B cell (primary cell): ENCODE measurements at regions not wholly inside any gene's neighbourhood (a gene's known extent, or its start where the extent isn't known, plus 50 kb on each side); places are given as distances from the start of the nearest gene placed in this dataset.

ENCODE experiments used
- ATAC-seq: fragments of 200-7000 bp; cut with Tn5 transposase; one replicate; pipeline ENCODE4 v1.10.0; 2021; ENCODE audit warnings: low read depth, mild to moderate bottlenecking, moderate number of reproducible peaks, moderate library complexity
- CTCF ChIA-PET: fragments of 350-600 bp; sonication (Branson Sonifier 250); formaldehyde crosslinking; loops from one replicate; lab custom pipeline; 2021; ENCODE audit warnings: antibody characterized with exemption, inconsistent platforms; lab: Charles Lee
- POLR2A ChIA-PET: fragments of 350-600 bp; sonication (Branson Sonifier 250); formaldehyde crosslinking; loops from one replicate; lab custom pipeline; 2021; ENCODE audit warnings: antibody characterized with exemption; lab: Charles Lee
- DNase-seq: peaks from one replicate; pipeline ENCODE4 v3.0.0; 2013
- H2AFZ ChIP-seq: 2 replicates; pipeline ENCODE4 v1.6.1; 2012; ENCODE audit warnings: mild to moderate bottlenecking, low read depth, low read length; ENCODE audit not compliant: insufficient read depth, poor library complexity, severe bottlenecking
- H3K27ac ChIP-seq, 2 donors: 1 replicate in 1 of 2; 2 replicates in 1 of 2; pipeline ENCODE4 v1.5.1; 2012 to 2013; ENCODE audit warnings: low read length in 2 of 2, mild to moderate bottlenecking in 2 of 2, moderate library complexity in 1 of 2
- H3K27me3 ChIP-seq, 4 experiments: fragments of 200-600 bp in 1 of 4; sonication (generic) in 1 of 4; replicated peaks in 1 of 4; 1 replicate in 2 of 4; 2 replicates in 2 of 4; pipeline versions ENCODE4 v1.6.1 to v1.7.0; 2013 to 2016; ENCODE audit warnings: low read length in 3 of 4, mild to moderate bottlenecking in 2 of 4, mixed read lengths in 1 of 4, moderate library complexity in 1 of 4; ENCODE audit not compliant: insufficient read depth in 4 of 4, control insufficient read depth in 3 of 4; ENCODE audit errors: control extremely low read depth in 1 of 4
- H3K36me3 ChIP-seq, 2 experiments: replicated peaks in 1 of 2; 1 replicate in 1 of 2; 2 replicates in 1 of 2; pipeline versions ENCODE4 v1.6.1 to v1.7.1; 2013; ENCODE audit warnings: low read length in 1 of 2; ENCODE audit not compliant: insufficient read depth in 2 of 2, control insufficient read depth in 1 of 2; ENCODE audit errors: control extremely low read depth in 1 of 2, extremely low read depth in 1 of 2
- H3K4me1 ChIP-seq, 2 donors: fragments of 200-600 bp in 1 of 2; sonication (generic) in 1 of 2; 1 replicate in 1 of 2; 2 replicates in 1 of 2; pipeline versions ENCODE4 v1.5.1 to v1.6.1; 2013 to 2017; ENCODE audit warnings: low read length in 2 of 2; ENCODE audit not compliant: control insufficient read depth in 2 of 2, insufficient read depth in 2 of 2
- H3K4me2 ChIP-seq: replicated peaks from 2 replicates; pipeline ENCODE3; 2012; ENCODE audit warnings: mild to moderate bottlenecking, low read depth, low read length; ENCODE audit not compliant: poor library complexity, severe bottlenecking
- H3K4me3 ChIP-seq, 5 experiments: fragments of 200-600 bp in 1 of 5; sonication (generic) in 1 of 5; 1 replicate in 3 of 5; 2 replicates in 2 of 5; pipeline versions ENCODE4 v1.5.1 to v1.7.0; 2011 to 2016; ENCODE audit warnings: low read length in 4 of 5, mild to moderate bottlenecking in 4 of 5, low read depth in 2 of 5, control low read depth in 1 of 5, moderate library complexity in 1 of 5; ENCODE audit not compliant: insufficient read depth in 1 of 5; ENCODE audit errors: control extremely low read depth in 1 of 5, extremely low read depth in 1 of 5
- H3K79me2 ChIP-seq: fragments of 200-600 bp; sonication (generic); one replicate; pipeline ENCODE4 v1.6.0; 2016; ENCODE audit warnings: low read length; ENCODE audit not compliant: control insufficient read depth, insufficient read depth
- H3K9ac ChIP-seq: fragments of 200-600 bp; sonication (generic); 2 replicates; pipeline ENCODE4 v1.6.1; 2017; ENCODE audit warnings: mild to moderate bottlenecking, low read length, moderate library complexity
- H3K9me3 ChIP-seq, 3 donors: one replicate each; pipeline versions ENCODE4 v1.6.1 to v1.7.1; 2013; ENCODE audit warnings: low read length in 2 of 3; ENCODE audit not compliant: control insufficient read depth in 2 of 3, insufficient read depth in 1 of 3; ENCODE audit errors: control extremely low read depth in 1 of 3
- H4K20me1 ChIP-seq: 2 replicates; pipeline ENCODE4 v1.6.0; 2012; ENCODE audit warnings: mild to moderate bottlenecking, low read length; ENCODE audit not compliant: insufficient read depth, control insufficient read depth, poor library complexity, severe bottlenecking
- H3K27ac Mint-ChIP-seq: one replicate; pipeline ENCODE4 v1.8.0; 2021; ENCODE audit warnings: mixed read lengths
- H3K27me3 Mint-ChIP-seq: one replicate; pipeline ENCODE4 v1.8.0; 2021; ENCODE audit warnings: mixed read lengths
- H3K4me1 Mint-ChIP-seq: one replicate; pipeline ENCODE4 v1.8.0; 2021; ENCODE audit warnings: mixed read lengths
- H3K4me3 Mint-ChIP-seq: one replicate; pipeline ENCODE4 v1.8.0; 2021; ENCODE audit warnings: mixed read lengths
- H3K9me3 Mint-ChIP-seq: one replicate; pipeline ENCODE4 v1.8.0; 2022; ENCODE audit warnings: mixed read lengths; ENCODE audit not compliant: insufficient read depth
- EZH2 ChIP-seq: IDR thresholded peaks from 2 replicates; pipeline ENCODE4 v1.6.1; 2012; ENCODE audit warnings: borderline replicate concordance, low read depth, mild to moderate bottlenecking, moderate library complexity, low read length; ENCODE audit not compliant: insufficient read depth, poor library complexity, severe bottlenecking
- WGBS: methylation state at CpG from one replicate; pipeline ENCODE4 v1.1.5; 2013; ENCODE audit warnings: missing lambda C conversion rate; ENCODE audit not compliant: insufficient coverage; 5-methylcytosine and 5-hydroxymethylcytosine counted together
- intact Hi-C: fragments of 100-400 bp; cut with micrococcal nuclease; formaldehyde crosslinking; loops from one replicate; pipeline ENCODE4 v1.10.0; 2022
- TF ChIP-seq, protein P1 (sequence below): fragments of 200-600 bp; IDR thresholded peaks from one replicate; pipeline ENCODE4 v1.8.0; 2022; ENCODE audit warnings: antibody characterized with exemption, mild to moderate bottlenecking

GRCh38 chrY:21103885-21104284 lies 348.0 kb downstream of the RPS4Y2 start:
- Histone ChIP-seq H3K9ac (no peak overlapping the region), H3K4me3 (no peak overlapping the region), H3K4me2 (no peak overlapping the region), H3K36me3 (no peaks in the 10 kb centered on the region), H2AFZ (no peak overlapping the region), H3K9me3 (no peaks in the 10 kb centered on the region), H3K4me1 (no peaks in the 10 kb centered on the region), H3K27ac (no peak overlapping the region), H4K20me1 (no peaks in the 10 kb centered on the region), H3K79me2 (no peaks in the 10 kb centered on the region), H3K27me3 (no peaks in the 10 kb centered on the region)
- H3K9me3 Mint-ChIP-seq: no peaks in the 10 kb centered on the region
- peaks cover 9% of the 10 kb centered on the region for H3K4me1 Mint-ChIP-seq
- no peak overlapping the region for H3K4me3 Mint-ChIP-seq
- intact Hi-C loops: no loop called here
- no peak for ATAC-seq
- no CpG with 5 or more reads among the region's 2 CpGs for WGBS
- POLR2A ChIA-PET: no interaction called here
- TF ChIP-seq, protein P1, sequence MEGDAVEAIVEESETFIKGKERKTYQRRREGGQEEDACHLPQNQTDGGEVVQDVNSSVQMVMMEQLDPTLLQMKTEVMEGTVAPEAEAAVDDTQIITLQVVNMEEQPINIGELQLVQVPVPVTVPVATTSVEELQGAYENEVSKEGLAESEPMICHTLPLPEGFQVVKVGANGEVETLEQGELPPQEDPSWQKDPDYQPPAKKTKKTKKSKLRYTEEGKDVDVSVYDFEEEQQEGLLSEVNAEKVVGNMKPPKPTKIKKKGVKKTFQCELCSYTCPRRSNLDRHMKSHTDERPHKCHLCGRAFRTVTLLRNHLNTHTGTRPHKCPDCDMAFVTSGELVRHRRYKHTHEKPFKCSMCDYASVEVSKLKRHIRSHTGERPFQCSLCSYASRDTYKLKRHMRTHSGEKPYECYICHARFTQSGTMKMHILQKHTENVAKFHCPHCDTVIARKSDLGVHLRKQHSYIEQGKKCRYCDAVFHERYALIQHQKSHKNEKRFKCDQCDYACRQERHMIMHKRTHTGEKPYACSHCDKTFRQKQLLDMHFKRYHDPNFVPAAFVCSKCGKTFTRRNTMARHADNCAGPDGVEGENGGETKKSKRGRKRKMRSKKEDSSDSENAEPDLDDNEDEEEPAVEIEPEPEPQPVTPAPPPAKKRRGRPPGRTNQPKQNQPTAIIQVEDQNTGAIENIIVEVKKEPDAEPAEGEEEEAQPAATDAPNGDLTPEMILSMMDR: no peak
- TF ChIP-seq EZH2: no peak
- DNase-seq: no peak
- no peak overlapping the region for H3K27ac Mint-ChIP-seq
- CTCF ChIA-PET: no interaction called here
- no peaks in the 10 kb centered on the region for H3K27me3 Mint-ChIP-seq

GRCh38 chrY:21105529-21105928 lies 349.6 kb downstream of the RPS4Y2 start:
- no peak for DNase-seq
- Mint-ChIP-seq H3K4me3 (no peak overlapping the region), H3K27ac (no peak overlapping the region), H3K4me1 (peaks cover 10% of the 10 kb centered on the region), H3K27me3 (no peaks in the 10 kb centered on the region), H3K9me3 (no peaks in the 10 kb centered on the region)
- H3K9ac ChIP-seq: no peak overlapping the region
- POLR2A ChIA-PET: interaction anchor here (1.0 kb wide), 1 partner anchor 18 kb away, joined by 3 read pairs; no protein-coding TSS in a partner anchor
- H3K4me1 ChIP-seq: no peaks in the 10 kb centered on the region
- no peaks in the 10 kb centered on the region for H3K79me2 ChIP-seq
- no peak for ATAC-seq
- no peak overlapping the region for H3K4me3 ChIP-seq
- no peaks in the 10 kb centered on the region for H3K9me3 ChIP-seq
- no peaks in the 10 kb centered on the region for H3K27me3 ChIP-seq
- H3K27ac ChIP-seq: no peak overlapping the region
- intact Hi-C loops: no loop called here
- TF ChIP-seq, protein P1: no peak
- TF ChIP-seq EZH2: no peak
- H4K20me1 ChIP-seq: no peaks in the 10 kb centered on the region
- H2AFZ ChIP-seq: no peak overlapping the region
- CTCF ChIA-PET: no interaction called here
- H3K4me2 ChIP-seq: no peak overlapping the region
- H3K36me3 ChIP-seq: no peaks in the 10 kb centered on the region
- WGBS: no CpG with 5 or more reads among the region's 1 CpG
